Bronchial epithelial cell (primary cell): ENCODE measurements at regions not wholly inside any gene's neighbourhood (a gene's known extent, or its start where the extent isn't known, plus 50 kb on each side); places are given as distances from the start of the nearest gene placed in this dataset.

ENCODE experiments used
- DNase-seq: peaks from one replicate; pipeline ENCODE4 v3.0.0-alpha.2; 2010; ENCODE audit warnings: low read depth
- FAIRE-seq: peaks from 2 replicates; lab custom pipeline; 2011; peaks lifted over from hg19 to GRCh38; lab: Jason Lieb, UNC
- H3K27me3 ChIP-seq: 2 replicates; pipeline ENCODE4 v1.5.1; 2011; ENCODE audit warnings: low read length; ENCODE audit not compliant: control insufficient read depth, insufficient read depth
- H3K36me3 ChIP-seq: 2 replicates; pipeline ENCODE4 v1.5.1; 2011; ENCODE audit warnings: low read length; ENCODE audit not compliant: control insufficient read depth, insufficient read depth
- H3K4me3 ChIP-seq: 2 replicates; pipeline ENCODE4 v1.5.1; 2011; ENCODE audit warnings: mild to moderate bottlenecking, low read depth, low read length, control low read depth
- CTCF ChIP-seq: IDR thresholded peaks from 2 replicates; pipeline ENCODE4 v1.5.1; 2011; ENCODE audit warnings: mild to moderate bottlenecking, moderate library complexity, low read length, control low read depth, inconsistent platforms; ENCODE audit not compliant: insufficient read depth, severe bottlenecking

DNA sequence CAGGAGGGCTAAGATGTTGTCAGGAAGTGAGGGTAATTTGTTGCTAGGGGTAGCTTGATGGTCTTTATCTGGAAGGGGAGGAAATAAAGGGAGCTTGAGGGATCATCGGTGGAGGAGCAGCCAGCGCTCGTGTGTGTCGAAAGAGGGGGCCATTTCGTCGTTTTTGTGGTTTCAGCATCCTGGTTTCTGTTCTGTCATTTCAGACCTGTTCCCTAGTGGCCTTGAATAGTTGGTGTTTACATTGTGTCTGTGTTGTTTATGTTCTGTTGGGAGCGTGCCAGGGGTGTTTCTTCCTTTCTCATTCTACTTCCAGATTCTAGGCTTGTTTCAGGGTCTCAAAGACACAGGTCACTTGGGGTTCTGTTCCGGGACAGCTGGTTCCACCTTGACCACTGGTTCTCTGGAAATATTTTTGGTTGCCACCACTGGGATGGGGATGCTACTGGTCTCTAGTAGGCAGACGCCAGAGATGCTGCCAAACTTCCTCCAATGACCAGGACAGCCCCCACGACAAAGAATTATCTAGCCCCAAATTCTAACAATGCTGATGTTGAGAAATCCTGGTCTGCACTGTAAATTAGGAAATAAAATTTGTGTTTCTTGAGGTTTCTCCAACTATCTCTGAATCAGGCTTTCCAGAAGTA is 113.9 kb upstream of the NAA20 start:
- Histone ChIP-seq H3K4me3 (no peak overlapping the region), H3K36me3 (no peaks in the 10 kb centered on the region), H3K27me3 (no peaks in the 10 kb centered on the region)
- FAIRE-seq: no peak
- peak; percentile 57 for TF ChIP-seq CTCF
- DNase-seq: peak; percentile 52

DNA sequence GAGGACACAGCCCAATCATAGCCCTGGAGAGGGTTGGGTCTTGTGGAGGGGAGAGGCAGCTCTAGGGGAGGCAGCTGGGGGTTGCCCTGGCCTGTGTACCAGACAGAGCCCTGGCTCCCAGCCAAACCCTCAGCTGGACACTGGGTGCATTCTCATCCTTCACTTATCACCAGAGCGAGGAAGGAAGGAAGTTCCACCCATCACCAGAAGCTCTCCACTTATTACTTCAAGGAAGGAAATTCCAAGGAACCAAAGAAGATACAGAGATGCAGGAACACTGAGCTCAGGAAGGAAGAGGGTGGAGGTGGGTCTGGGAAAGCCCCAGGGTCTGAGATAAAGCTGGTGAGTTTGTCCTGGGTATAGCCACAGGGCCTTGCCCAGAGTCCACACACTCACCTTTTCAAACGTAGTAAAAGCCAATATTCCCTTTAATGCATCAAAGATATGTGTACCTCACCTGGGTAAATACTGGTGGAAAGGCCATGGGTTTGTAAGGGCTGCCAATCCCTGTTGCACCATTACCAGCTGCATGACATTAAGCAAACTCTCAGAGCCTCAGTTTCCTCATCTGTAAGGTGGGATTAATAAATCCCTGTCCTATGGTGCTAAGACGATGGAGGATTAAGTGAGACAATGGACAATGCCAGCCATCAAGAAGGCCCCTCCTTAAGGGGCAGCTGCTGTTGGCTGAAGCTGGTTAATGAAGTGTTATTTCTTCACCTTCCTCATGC is 109.7 kb upstream of the NAA20 start:
- Histone ChIP-seq H3K27me3 (no peaks in the 10 kb centered on the region), H3K4me3 (no peak overlapping the region), H3K36me3 (no peaks in the 10 kb centered on the region)
- DNase-seq (no peak), FAIRE-seq (no peak)
- no peak for TF ChIP-seq CTCF

- H3K36me3 ChIP-seq: no peaks in the 10 kb centered on the region
- H3K4me3 ChIP-seq: no peak overlapping the region
- no peak for FAIRE-seq
- no peaks in the 10 kb centered on the region for H3K27me3 ChIP-seq
- no peak for DNase-seq
- TF ChIP-seq CTCF: no peak
Measured at GRCh38 chr20:19908576-19908975, 108.6 kb upstream of the NAA20 start.

GRCh38 chr20:19909725-19910124 is 107.4 kb upstream of the NAA20 start:
- TF ChIP-seq CTCF: no peak
- Histone ChIP-seq H3K4me3 (no peak overlapping the region), H3K27me3 (no peaks in the 10 kb centered on the region), H3K36me3 (no peaks in the 10 kb centered on the region)
- no peak for DNase-seq
- FAIRE-seq: no peak

- no peak overlapping the region for H3K4me3 ChIP-seq
- no peak for TF ChIP-seq CTCF
- FAIRE-seq (no peak), DNase-seq (no peak)
- no peaks in the 10 kb centered on the region for H3K36me3 ChIP-seq
- H3K27me3 ChIP-seq: no peaks in the 10 kb centered on the region
Measured at GRCh38 chr20:19911810-19912382, 105.3 kb upstream of the NAA20 start.
